Gastroesophageal sphincter (tissue), 4 donors: ENCODE measurements at regions not wholly inside any gene's neighbourhood (a gene's known extent, or its start where the extent isn't known, plus 50 kb on each side); places are given as distances from the start of the nearest gene placed in this dataset.

Experiments
- ATAC-seq: fragments of 150-250 bp; one replicate; pipeline ENCODE4 v1.9.1; 2016; ENCODE audit warnings: mild to moderate bottlenecking, moderate library complexity
- H3K27ac ChIP-seq, 4 donors: fragments of 200-600 bp; sonication (generic) in 3 of 4; 1 replicate in 3 of 4; 2 replicates in 1 of 4; pipeline ENCODE4 v1.5.1; 2016 to 2019
- H3K27me3 ChIP-seq: fragments of 200-600 bp; sonication (generic); one replicate; pipeline ENCODE4 v1.5.1; 2019
- H3K36me3 ChIP-seq, 2 donors: fragments of 200-600 bp; sonication (generic); one replicate each; pipeline ENCODE4 v1.5.1; 2019; ENCODE audit warnings: control low read depth in 1 of 2
- H3K4me1 ChIP-seq, 3 donors: fragments of 200-600 bp; sonication (generic); 1 replicate in 2 of 3; 2 replicates in 1 of 3; pipeline ENCODE4 v1.5.1; 2016 to 2019; ENCODE audit warnings: control low read depth in 2 of 3
- H3K4me3 ChIP-seq, 2 donors: fragments of 200-600 bp; sonication (generic); one replicate each; pipeline ENCODE4 v1.5.1; 2019; ENCODE audit warnings: mild to moderate bottlenecking in 1 of 2, moderate library complexity in 1 of 2
- H3K9me3 ChIP-seq, 3 donors: fragments of 200-600 bp; sonication (generic); one replicate each; pipeline ENCODE4 v1.5.1; 2017 to 2019; ENCODE audit warnings: control low read depth in 2 of 3
- EP300 ChIP-seq: sonication (generic); formaldehyde crosslinking; IDR thresholded peaks from one replicate; pipeline ENCODE4 v1.6.1; 2017; ENCODE audit warnings: antibody characterized with exemption, mild to moderate bottlenecking
- POLR2A ChIP-seq, 2 donors: fragments of 450-650 bp; IDR thresholded peaks; one replicate each; pipeline ENCODE4 v1.6.1; 2017; ENCODE audit warnings: antibody characterized with exemption in 2 of 2, mild to moderate bottlenecking in 2 of 2, moderate library complexity in 1 of 2
- POLR2AphosphoS5 ChIP-seq: sonication (generic); formaldehyde crosslinking; IDR thresholded peaks from one replicate; pipeline ENCODE4 v1.6.1; 2017; ENCODE audit warnings: antibody characterized with exemption
- WGBS, 2 donors: methylation state at CpG; one replicate each; pipeline ENCODE4 v1.1.5; 2018; ENCODE audit warnings: low coverage in 1 of 2; 5-methylcytosine and 5-hydroxymethylcytosine counted together
- TF ChIP-seq, protein P1 (sequence below), 4 experiments: fragments of 200-600 bp in 2 of 4; fragments of 450-650 bp in 2 of 4; sonication (generic) in 1 of 4; IDR thresholded peaks; one replicate each; pipeline ENCODE4 v1.5.1; 2017 to 2019; ENCODE audit warnings: antibody characterized with exemption in 4 of 4, mild to moderate bottlenecking in 2 of 4, moderate library complexity in 2 of 4

DNA sequence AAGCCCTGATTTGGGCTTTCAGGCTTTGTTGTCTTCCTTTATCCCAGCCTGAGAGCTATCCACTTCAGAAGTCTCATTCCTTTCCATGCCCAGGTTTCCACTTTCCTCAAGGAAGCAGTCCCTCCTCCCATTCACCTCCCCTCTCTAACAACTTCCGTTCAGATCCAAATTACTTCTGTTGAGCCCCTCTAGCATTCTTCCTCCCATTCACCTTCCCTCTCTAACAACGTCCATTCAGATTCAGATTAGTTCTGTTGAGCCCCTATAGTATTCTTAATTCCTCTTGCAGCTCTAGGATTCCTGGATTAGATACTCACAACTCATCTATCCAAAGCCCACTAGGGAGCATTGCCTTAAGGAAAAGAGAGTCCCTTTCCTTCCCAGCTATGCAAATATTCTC, 216.8 kb downstream of the RAD51AP2 start:
- H3K36me3 ChIP-seq = no peaks in the 10 kb centered on the region
- H3K4me1 ChIP-seq = no peaks in the 10 kb centered on the region
- no peak for ATAC-seq
- no peaks in the 10 kb centered on the region for H3K27me3 ChIP-seq
- TF ChIP-seq, protein P1, sequence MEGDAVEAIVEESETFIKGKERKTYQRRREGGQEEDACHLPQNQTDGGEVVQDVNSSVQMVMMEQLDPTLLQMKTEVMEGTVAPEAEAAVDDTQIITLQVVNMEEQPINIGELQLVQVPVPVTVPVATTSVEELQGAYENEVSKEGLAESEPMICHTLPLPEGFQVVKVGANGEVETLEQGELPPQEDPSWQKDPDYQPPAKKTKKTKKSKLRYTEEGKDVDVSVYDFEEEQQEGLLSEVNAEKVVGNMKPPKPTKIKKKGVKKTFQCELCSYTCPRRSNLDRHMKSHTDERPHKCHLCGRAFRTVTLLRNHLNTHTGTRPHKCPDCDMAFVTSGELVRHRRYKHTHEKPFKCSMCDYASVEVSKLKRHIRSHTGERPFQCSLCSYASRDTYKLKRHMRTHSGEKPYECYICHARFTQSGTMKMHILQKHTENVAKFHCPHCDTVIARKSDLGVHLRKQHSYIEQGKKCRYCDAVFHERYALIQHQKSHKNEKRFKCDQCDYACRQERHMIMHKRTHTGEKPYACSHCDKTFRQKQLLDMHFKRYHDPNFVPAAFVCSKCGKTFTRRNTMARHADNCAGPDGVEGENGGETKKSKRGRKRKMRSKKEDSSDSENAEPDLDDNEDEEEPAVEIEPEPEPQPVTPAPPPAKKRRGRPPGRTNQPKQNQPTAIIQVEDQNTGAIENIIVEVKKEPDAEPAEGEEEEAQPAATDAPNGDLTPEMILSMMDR (IDR thresholded peaks at IDR 0.05) = no peak
- TF ChIP-seq EP300 = no peak
- TF ChIP-seq POLR2AphosphoS5 = no peak
- TF ChIP-seq POLR2A (IDR thresholded peaks at IDR 0.05) = no peak
- no peak overlapping the region for H3K27ac ChIP-seq
- 67 to 74% methylated on average over 1 to 2 of the region's 2 CpGs for WGBS, 2 donors
- no peaks in the 10 kb centered on the region for H3K9me3 ChIP-seq
- no peak overlapping the region for H3K4me3 ChIP-seq

DNA sequence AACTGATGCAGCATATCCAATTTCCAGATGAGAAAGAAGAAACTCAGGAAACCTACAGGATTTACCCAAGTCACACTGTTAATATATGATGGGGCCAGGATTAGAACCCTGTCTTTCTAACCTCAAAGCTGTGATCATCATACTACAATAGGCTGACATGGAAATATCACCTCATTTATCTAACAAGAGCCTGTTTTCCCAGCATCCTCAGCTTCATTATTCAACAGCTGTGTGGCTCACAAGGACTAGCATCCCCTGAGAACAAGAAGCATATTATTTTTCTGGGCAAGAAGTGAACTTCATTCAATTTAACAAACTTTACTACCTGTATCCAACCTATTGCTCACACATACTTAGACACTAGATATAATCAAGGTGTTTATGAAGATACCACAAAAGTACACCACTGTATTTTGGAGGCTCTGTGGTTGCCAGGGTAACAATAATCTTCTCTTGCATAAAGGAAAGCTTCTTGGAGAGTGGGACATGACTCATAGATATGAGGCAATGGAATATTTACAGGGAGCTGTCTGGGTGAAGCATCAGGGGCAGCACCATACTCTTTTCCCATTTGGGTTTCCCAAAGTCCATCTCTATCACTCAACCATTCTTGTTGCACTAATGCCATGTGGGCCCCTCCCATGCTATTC, 218.2 kb downstream of the RAD51AP2 start:
- H3K27me3 ChIP-seq = no peaks in the 10 kb centered on the region
- H3K4me1 ChIP-seq = no peaks in the 10 kb centered on the region
- H3K9me3 ChIP-seq = no peaks in the 10 kb centered on the region
- no peak for TF ChIP-seq POLR2A (IDR thresholded peaks at IDR 0.05)
- TF ChIP-seq, protein P1 (IDR thresholded peaks at IDR 0.05) = no peak
- TF ChIP-seq POLR2AphosphoS5 = no peak
- no peak for TF ChIP-seq EP300
- no peaks in the 10 kb centered on the region for H3K36me3 ChIP-seq
- no peak overlapping the region for H3K27ac ChIP-seq
- no peak for ATAC-seq
- no peak overlapping the region for H3K4me3 ChIP-seq

DNA sequence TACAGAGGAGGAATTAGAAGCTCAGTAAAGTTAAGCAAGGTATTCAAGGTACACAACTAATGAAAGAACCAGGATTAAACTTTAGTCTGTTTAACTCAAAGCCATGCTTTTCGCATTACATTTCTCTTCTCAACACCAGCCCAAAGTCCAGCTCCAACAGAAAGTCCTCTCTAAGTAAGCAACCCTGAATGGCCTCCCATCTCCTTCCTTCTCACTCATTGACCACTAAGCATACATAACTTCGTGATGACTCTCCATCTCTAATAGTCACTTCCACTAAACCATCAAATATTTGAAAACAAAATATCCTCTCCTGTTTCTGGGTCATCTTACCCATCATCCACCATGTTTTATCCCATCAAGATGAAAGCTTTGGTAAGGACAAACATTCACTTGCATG, 219.8 kb downstream of the RAD51AP2 start:
- Histone ChIP-seq H3K27ac (no peak overlapping the region), H3K4me1 (no peaks in the 10 kb centered on the region), H3K4me3 (no peak overlapping the region), H3K27me3 (no peaks in the 10 kb centered on the region), H3K36me3 (no peaks in the 10 kb centered on the region), H3K9me3 (no peaks in the 10 kb centered on the region)
- 74 to 95% methylated on average over 2 of the region's 2 CpGs for WGBS, 2 donors
- TF ChIP-seq EP300 = no peak
- TF ChIP-seq, protein P1 (IDR thresholded peaks at IDR 0.05) = no peak
- TF ChIP-seq POLR2AphosphoS5 = no peak
- TF ChIP-seq POLR2A (IDR thresholded peaks at IDR 0.05) = no peak
- no peak for ATAC-seq

DNA sequence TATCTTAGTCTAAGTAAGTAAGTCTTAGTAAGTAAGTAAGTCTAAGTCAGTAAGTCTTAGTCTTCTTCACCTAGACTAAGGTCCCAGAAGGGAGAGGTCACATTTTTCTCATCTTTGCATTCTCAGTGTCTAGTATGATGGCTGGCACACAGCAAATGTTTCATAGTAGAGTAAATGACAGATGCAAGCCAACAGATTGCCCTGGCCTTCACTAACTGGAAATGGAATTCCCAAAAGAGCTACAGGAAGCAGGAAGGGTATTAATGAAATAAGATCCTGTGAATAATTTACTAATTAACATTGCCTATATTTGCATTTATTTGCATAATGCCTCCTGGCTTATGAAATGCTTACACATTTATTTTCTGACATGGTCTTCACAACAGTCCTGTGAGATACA, 221.6 kb downstream of the RAD51AP2 start:
- Histone ChIP-seq H3K4me1 (no peaks in the 10 kb centered on the region), H3K4me3 (no peak overlapping the region), H3K27me3 (no peaks in the 10 kb centered on the region), H3K27ac (no peak overlapping the region), H3K9me3 (no peaks in the 10 kb centered on the region), H3K36me3 (no peaks in the 10 kb centered on the region)
- no peak for TF ChIP-seq POLR2A (IDR thresholded peaks at IDR 0.05)
- TF ChIP-seq POLR2AphosphoS5 = no peak
- TF ChIP-seq EP300 = no peak
- TF ChIP-seq, protein P1 (IDR thresholded peaks at IDR 0.05) = no peak
- ATAC-seq = no peak

DNA sequence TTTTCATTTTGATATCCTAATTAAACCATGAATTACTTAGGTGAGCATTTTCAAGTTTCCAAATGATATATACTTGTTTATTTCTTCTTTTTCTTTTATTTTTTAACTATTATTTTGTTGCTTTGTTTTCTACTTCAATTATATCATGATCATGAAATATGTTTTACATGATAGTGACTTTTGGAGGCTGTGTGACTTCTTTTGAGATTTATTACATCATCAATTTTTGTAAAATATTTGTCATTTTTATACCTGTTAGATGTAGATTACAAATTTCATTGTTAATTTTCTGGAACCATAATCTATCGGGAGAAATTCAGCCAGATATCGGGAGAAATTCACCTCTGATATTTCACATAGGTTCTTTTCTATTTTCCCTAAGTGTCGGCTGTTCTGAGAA, 228.6 kb downstream of the RAD51AP2 start:
- Histone ChIP-seq H3K27ac (no peak overlapping the region), H3K36me3 (no peaks in the 10 kb centered on the region), H3K4me3 (no peak overlapping the region), H3K4me1 (no peaks in the 10 kb centered on the region), H3K27me3 (no peaks in the 10 kb centered on the region), H3K9me3 (no peaks in the 10 kb centered on the region)
- no peak for TF ChIP-seq POLR2AphosphoS5
- TF ChIP-seq POLR2A (IDR thresholded peaks at IDR 0.05) = no peak
- no peak for TF ChIP-seq EP300
- TF ChIP-seq, protein P1 (IDR thresholded peaks at IDR 0.05) = no peak
- WGBS, 2 donors = 69 to 70% methylated on average over 3 of the region's 3 CpGs
- ATAC-seq = no peak
